WTC11 (cell line): ENCODE measurements at regions not wholly inside any gene's neighbourhood (a gene's known extent, or its start where the extent isn't known, plus 50 kb on each side); places are given as distances from the start of the nearest gene placed in this dataset.

Experiments
- ATAC-seq: fragments of 200-7000 bp; cut with Tn5 transposase; 2 replicates; pipeline ENCODE4 v1.10.0; 2021; ENCODE audit warnings: mild to moderate bottlenecking, moderate library complexity
- CTCF ChIA-PET: fragments of 300-600 bp; sonication (Branson Sonifier 250); formaldehyde crosslinking; loops from one replicate; lab custom pipeline; 2021; ENCODE audit warnings: antibody characterized with exemption; lab: Charles Lee
- POLR2A ChIA-PET: fragments of 350-600 bp; sonication (Branson Sonifier 250); formaldehyde crosslinking; loops from one replicate; lab custom pipeline; 2021; ENCODE audit warnings: antibody characterized with exemption; lab: Charles Lee
- DNase-seq: peaks from one replicate; pipeline ENCODE4 v3.0.0; 2021; ENCODE audit warnings: low spot score
- H3K27ac Mint-ChIP-seq: 2 replicates; pipeline ENCODE4 v1.8.0; 2021; ENCODE audit warnings: mixed read lengths
- H3K27me3 Mint-ChIP-seq: 2 replicates; pipeline ENCODE4 v1.8.0; 2021; ENCODE audit warnings: low read depth, mild to moderate bottlenecking, moderate library complexity, mixed read lengths
- H3K36me3 Mint-ChIP-seq: 2 replicates; pipeline ENCODE4 v1.8.0; 2021; ENCODE audit warnings: mixed read lengths
- H3K4me1 Mint-ChIP-seq: 2 replicates; pipeline ENCODE4 v1.8.0; 2022; ENCODE audit warnings: mixed read lengths
- H3K4me3 Mint-ChIP-seq: 2 replicates; pipeline ENCODE4 v1.8.0; 2021; ENCODE audit warnings: mild to moderate bottlenecking, moderate library complexity, mixed read lengths
- H3K9me3 Mint-ChIP-seq: 2 replicates; pipeline ENCODE4 v1.8.0; 2021; ENCODE audit warnings: mixed read lengths
- CBFB ChIP-seq: sonication (generic); formaldehyde crosslinking; IDR thresholded peaks from 2 replicates; pipeline ENCODE4 v1.8.1; 2022; ENCODE audit warnings: mild to moderate bottlenecking, low read depth, missing genetic modification reagents
- CREB1 ChIP-seq: sonication (generic); formaldehyde crosslinking; IDR thresholded peaks from 2 replicates; pipeline ENCODE4 v1.8.0; 2023; ENCODE audit warnings: mild to moderate bottlenecking, missing genetic modification reagents
- ELF4 ChIP-seq: sonication (generic); formaldehyde crosslinking; IDR thresholded peaks from 2 replicates; pipeline ENCODE4 v1.8.1; 2022; ENCODE audit warnings: low read depth, mild to moderate bottlenecking, moderate library complexity, missing genetic modification reagents
- ERG ChIP-seq: fragments of 250-450 bp; sonication (Bioruptor Pico); IDR thresholded peaks from 2 replicates; pipeline ENCODE4 v1.8.0; 2021; ENCODE audit warnings: mild to moderate bottlenecking
- FOXJ3 ChIP-seq: sonication (generic); formaldehyde crosslinking; IDR thresholded peaks from 2 replicates; pipeline ENCODE4 v1.9.0; 2021; ENCODE audit warnings: missing genetic modification reagents, mild to moderate bottlenecking, borderline replicate concordance
- IRF1 ChIP-seq: sonication (generic); formaldehyde crosslinking; IDR thresholded peaks from 2 replicates; pipeline ENCODE4 v1.8.0; 2023; ENCODE audit warnings: missing genetic modification reagents
- IRF2 ChIP-seq: sonication (generic); formaldehyde crosslinking; IDR thresholded peaks from 2 replicates; pipeline ENCODE4 v1.8.0; 2022; ENCODE audit warnings: low read depth, missing genetic modification reagents, borderline replicate concordance
- JAZF1 ChIP-seq: fragments of 250-450 bp; sonication (Bioruptor Pico); IDR thresholded peaks from 2 replicates; pipeline ENCODE4 v1.9.0; 2021; ENCODE audit warnings: moderate library complexity, mild to moderate bottlenecking, inconsistent platforms
- JUN ChIP-seq: sonication (generic); formaldehyde crosslinking; IDR thresholded peaks from 2 replicates; pipeline ENCODE4 v1.8.0; 2023; ENCODE audit warnings: mild to moderate bottlenecking, missing genetic modification reagents
- NFATC4 ChIP-seq: fragments of 250-450 bp; sonication (Bioruptor Pico); IDR thresholded peaks from 2 replicates; pipeline ENCODE4 v1.9.0; 2021; ENCODE audit warnings: mild to moderate bottlenecking
- NFE2L1 ChIP-seq: sonication (generic); formaldehyde crosslinking; IDR thresholded peaks from 2 replicates; pipeline ENCODE4 v1.8.1; 2023; ENCODE audit warnings: missing genetic modification reagents
- NFYB ChIP-seq: sonication (generic); formaldehyde crosslinking; conservative IDR thresholded peaks from 2 replicates; pipeline ENCODE4 v1.8.0; 2022; ENCODE audit warnings: low read depth, missing genetic modification reagents
- SP1 ChIP-seq: sonication (generic); formaldehyde crosslinking; conservative IDR thresholded peaks from 2 replicates; pipeline ENCODE4 v1.8.1; 2022; ENCODE audit warnings: missing genetic modification reagents
- STAT6 ChIP-seq: sonication (generic); formaldehyde crosslinking; conservative IDR thresholded peaks from 2 replicates; pipeline ENCODE4 v1.8.1; 2023; ENCODE audit warnings: mild to moderate bottlenecking, low read depth, missing genetic modification reagents, moderate library complexity
- TCF7 ChIP-seq: sonication (generic); formaldehyde crosslinking; IDR thresholded peaks from 2 replicates; pipeline ENCODE4 v1.8.0; 2022; ENCODE audit warnings: mild to moderate bottlenecking, low read depth, missing genetic modification reagents, moderate library complexity
- USF2 ChIP-seq: sonication (generic); formaldehyde crosslinking; IDR thresholded peaks from 2 replicates; pipeline ENCODE4 v1.8.1; 2023; ENCODE audit warnings: mild to moderate bottlenecking, missing genetic modification reagents, moderate library complexity
- ZBTB43 ChIP-seq: sonication (generic); formaldehyde crosslinking; IDR thresholded peaks from 2 replicates; pipeline ENCODE4 v1.8.1; 2023; ENCODE audit warnings: mild to moderate bottlenecking, missing genetic modification reagents
- ZNF138 ChIP-seq: sonication (generic); formaldehyde crosslinking; conservative IDR thresholded peaks from 2 replicates; pipeline ENCODE4 v1.8.1; 2022; ENCODE audit warnings: mild to moderate bottlenecking, moderate library complexity, missing genetic modification reagents
- ZNF423 ChIP-seq: fragments of 250-450 bp; sonication (Bioruptor Pico); IDR thresholded peaks from 2 replicates; pipeline ENCODE4 v2.1.2; 2022; ENCODE audit warnings: mild to moderate bottlenecking, moderate library complexity
- ZNF671 ChIP-seq: fragments of 250-450 bp; sonication (Bioruptor Pico); IDR thresholded peaks from 2 replicates; pipeline ENCODE4 v1.8.0; 2021; ENCODE audit warnings: mild to moderate bottlenecking
- TF ChIP-seq, protein P1 (sequence below): sonication (generic); formaldehyde crosslinking; IDR thresholded peaks from 2 replicates; pipeline ENCODE4 v1.8.1; 2022; ENCODE audit warnings: mild to moderate bottlenecking, moderate library complexity, missing genetic modification reagents
- TF ChIP-seq, protein P2 (sequence below): sonication (generic); formaldehyde crosslinking; IDR thresholded peaks from 2 replicates; pipeline ENCODE4 v1.8.1; 2022; ENCODE audit warnings: low read depth, missing genetic modification reagents, borderline replicate concordance
- TF ChIP-seq, protein P3 (sequence below): fragments of 250-450 bp; sonication (Bioruptor Pico); IDR thresholded peaks from 2 replicates; pipeline ENCODE4 v2.1.2; 2022; ENCODE audit warnings: mild to moderate bottlenecking, moderate library complexity

GRCh38 chr5:121596882-121597281 lies 254.8 kb upstream of the FTMT start:
- no peaks in the 10 kb centered on the region for H3K27me3 Mint-ChIP-seq
- ATAC-seq (no peak), DNase-seq (no peak)
- peaks cover 46% of the 10 kb centered on the region for H3K9me3 Mint-ChIP-seq
- POLR2A ChIA-PET, result no interaction called here
- H3K4me1 Mint-ChIP-seq, result no peaks in the 10 kb centered on the region
- H3K4me3 Mint-ChIP-seq, result no peak overlapping the region
- CTCF ChIA-PET, result no interaction called here
- TF ChIP-seq CBFB (CRISPR knock-in tag) (no peak), IRF1 (CRISPR knock-in tag) (no peak), ZBTB43 (no peak)
- H3K36me3 Mint-ChIP-seq, result peaks cover 18% of the 10 kb centered on the region
- no peak overlapping the region for H3K27ac Mint-ChIP-seq

GRCh38 chr5:121608826-121609225 lies 242.9 kb upstream of the FTMT start:
- Mint-ChIP-seq H3K9me3 (peaks cover 9% of the 10 kb centered on the region), H3K27me3 (no peaks in the 10 kb centered on the region), H3K4me3 (no peak overlapping the region), H3K27ac (no peak overlapping the region), H3K36me3 (no peaks in the 10 kb centered on the region), H3K4me1 (no peaks in the 10 kb centered on the region)
- ChIA-PET POLR2A (no interaction called here), CTCF (no interaction called here)
- DNase-seq (no peak), ATAC-seq (no peak)
- TF ChIP-seq NFATC4 (no peak), ZNF138 (CRISPR knock-in tag) (no peak), ZNF423 (CRISPR knock-in tag) (no peak), CREB1 (no peak)
- TF ChIP-seq, protein P1, sequence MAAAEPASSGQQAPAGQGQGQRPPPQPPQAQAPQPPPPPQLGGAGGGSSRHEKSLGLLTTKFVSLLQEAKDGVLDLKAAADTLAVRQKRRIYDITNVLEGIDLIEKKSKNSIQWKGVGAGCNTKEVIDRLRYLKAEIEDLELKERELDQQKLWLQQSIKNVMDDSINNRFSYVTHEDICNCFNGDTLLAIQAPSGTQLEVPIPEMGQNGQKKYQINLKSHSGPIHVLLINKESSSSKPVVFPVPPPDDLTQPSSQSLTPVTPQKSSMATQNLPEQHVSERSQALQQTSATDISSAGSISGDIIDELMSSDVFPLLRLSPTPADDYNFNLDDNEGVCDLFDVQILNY, result no peak

- no peak for TF ChIP-seq JUN (CRISPR knock-in tag)
- no peak for TF ChIP-seq ELF4 (CRISPR knock-in tag)
- TF ChIP-seq USF2 (CRISPR knock-in tag), result no peak
- TF ChIP-seq ZNF138 (CRISPR knock-in tag), result no peak
- no peak for TF ChIP-seq IRF2 (CRISPR knock-in tag)
- TF ChIP-seq ERG (CRISPR knock-in tag), result no peak
- no peak for TF ChIP-seq NFATC4
- TF ChIP-seq, protein P2, sequence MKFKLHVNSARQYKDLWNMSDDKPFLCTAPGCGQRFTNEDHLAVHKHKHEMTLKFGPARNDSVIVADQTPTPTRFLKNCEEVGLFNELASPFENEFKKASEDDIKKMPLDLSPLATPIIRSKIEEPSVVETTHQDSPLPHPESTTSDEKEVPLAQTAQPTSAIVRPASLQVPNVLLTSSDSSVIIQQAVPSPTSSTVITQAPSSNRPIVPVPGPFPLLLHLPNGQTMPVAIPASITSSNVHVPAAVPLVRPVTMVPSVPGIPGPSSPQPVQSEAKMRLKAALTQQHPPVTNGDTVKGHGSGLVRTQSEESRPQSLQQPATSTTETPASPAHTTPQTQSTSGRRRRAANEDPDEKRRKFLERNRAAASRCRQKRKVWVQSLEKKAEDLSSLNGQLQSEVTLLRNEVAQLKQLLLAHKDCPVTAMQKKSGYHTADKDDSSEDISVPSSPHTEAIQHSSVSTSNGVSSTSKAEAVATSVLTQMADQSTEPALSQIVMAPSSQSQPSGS (CRISPR knock-in tag), result no peak
- no peak for TF ChIP-seq FOXJ3 (CRISPR knock-in tag)
- TF ChIP-seq TCF7 (CRISPR knock-in tag), result no peak
- TF ChIP-seq ZNF423 (CRISPR knock-in tag), result no peak
- no peak for TF ChIP-seq JAZF1 (CRISPR knock-in tag)
- no peak for TF ChIP-seq NFYB
- TF ChIP-seq, protein P3, sequence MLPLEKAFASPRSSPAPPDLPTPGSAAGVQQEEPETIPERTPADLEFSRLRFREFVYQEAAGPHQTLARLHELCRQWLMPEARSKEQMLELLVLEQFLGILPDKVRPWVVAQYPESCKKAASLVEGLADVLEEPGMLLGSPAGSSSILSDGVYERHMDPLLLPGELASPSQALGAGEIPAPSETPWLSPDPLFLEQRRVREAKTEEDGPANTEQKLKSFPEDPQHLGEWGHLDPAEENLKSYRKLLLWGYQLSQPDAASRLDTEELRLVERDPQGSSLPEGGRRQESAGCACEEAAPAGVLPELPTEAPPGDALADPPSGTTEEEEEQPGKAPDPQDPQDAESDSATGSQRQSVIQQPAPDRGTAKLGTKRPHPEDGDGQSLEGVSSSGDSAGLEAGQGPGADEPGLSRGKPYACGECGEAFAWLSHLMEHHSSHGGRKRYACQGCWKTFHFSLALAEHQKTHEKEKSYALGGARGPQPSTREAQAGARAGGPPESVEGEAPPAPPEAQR (CRISPR knock-in tag), result no peak
- TF ChIP-seq STAT6 (CRISPR knock-in tag), result no peak
- no peak for TF ChIP-seq NFE2L1 (CRISPR knock-in tag)
- TF ChIP-seq SP1, result no peak
- TF ChIP-seq ZNF671 (CRISPR knock-in tag), result no peak
- POLR2A ChIA-PET, result no interaction called here
- ATAC-seq (no peak), DNase-seq (no peak)
- Mint-ChIP-seq H3K27ac (no peak overlapping the region), H3K27me3 (no peaks in the 10 kb centered on the region), H3K36me3 (no peaks in the 10 kb centered on the region), H3K4me1 (no peaks in the 10 kb centered on the region), H3K9me3 (no peaks in the 10 kb centered on the region), H3K4me3 (no peak overlapping the region)
- CTCF ChIA-PET, result no interaction called here
Observed at GRCh38 chr5:121624035-121624434, 227.6 kb upstream of the FTMT start.
